SK-N-SH treated with all-trans-retinoic acid at 6 μM for 48 hours (cell line): ENCODE measurements at regions not wholly inside any gene's neighbourhood (a gene's known extent, or its start where the extent isn't known, plus 50 kb on each side); places are given as distances from the start of the nearest gene placed in this dataset.

Experiments used
- ARNTL ChIP-seq: fragments of 450-650 bp; formaldehyde crosslinking; IDR thresholded peaks from 2 replicates; pipeline ENCODE4 v1.5.0; 2020; ENCODE audit warnings: low read depth, mild to moderate bottlenecking, moderate library complexity, borderline replicate concordance
- CSRNP3 ChIP-seq: fragments of 250-450 bp; sonication (Bioruptor Pico); IDR thresholded peaks from 2 replicates; pipeline ENCODE4 v1.5.1; 2021; ENCODE audit warnings: mild to moderate bottlenecking, moderate library complexity
- ESRRG ChIP-seq: fragments of 250-450 bp; sonication (Bioruptor Pico); IDR thresholded peaks from 2 replicates; pipeline ENCODE4 v1.6.1; 2021; ENCODE audit warnings: mild to moderate bottlenecking
- OSR1 ChIP-seq: fragments of 250-450 bp; sonication (Bioruptor Pico); IDR thresholded peaks from 2 replicates; pipeline ENCODE4 v1.8.0; 2022; ENCODE audit warnings: moderate library complexity, mild to moderate bottlenecking, inconsistent platforms
- PATZ1 ChIP-seq: fragments of 250-450 bp; sonication (Bioruptor Pico); IDR thresholded peaks from 2 replicates; pipeline ENCODE4 v1.8.0; 2020; ENCODE audit warnings: mild to moderate bottlenecking, moderate library complexity, borderline replicate concordance
- SNAI2 ChIP-seq: fragments of 250-450 bp; sonication (Bioruptor Pico); IDR thresholded peaks from 2 replicates; pipeline ENCODE4 v1.5.0; 2020; ENCODE audit warnings: mild to moderate bottlenecking, moderate library complexity
- ZFP3 ChIP-seq: fragments of 250-450 bp; sonication (Bioruptor Pico); IDR thresholded peaks from 2 replicates; pipeline ENCODE4 v1.5.0; 2020; ENCODE audit warnings: mild to moderate bottlenecking, moderate library complexity

GRCh38 chr7:9691286-9691685 lies 1257.9 kb downstream of the NXPH1 start:
- no peak for TF ChIP-seq ZFP3 (CRISPR knock-in tag)
- TF ChIP-seq OSR1 (CRISPR knock-in tag): no peak
- TF ChIP-seq PATZ1 (CRISPR knock-in tag): no peak
- TF ChIP-seq ESRRG (CRISPR knock-in tag): no peak
- TF ChIP-seq ARNTL: no peak
- no peak for TF ChIP-seq CSRNP3 (CRISPR knock-in tag)
- no peak for TF ChIP-seq SNAI2
